ENCODE measurements at regions not wholly inside any gene's neighbourhood (a gene's known extent, or its start where the extent isn't known, plus 50 kb on each side); places are given as distances from the start of the nearest gene placed in this dataset.

DNA sequence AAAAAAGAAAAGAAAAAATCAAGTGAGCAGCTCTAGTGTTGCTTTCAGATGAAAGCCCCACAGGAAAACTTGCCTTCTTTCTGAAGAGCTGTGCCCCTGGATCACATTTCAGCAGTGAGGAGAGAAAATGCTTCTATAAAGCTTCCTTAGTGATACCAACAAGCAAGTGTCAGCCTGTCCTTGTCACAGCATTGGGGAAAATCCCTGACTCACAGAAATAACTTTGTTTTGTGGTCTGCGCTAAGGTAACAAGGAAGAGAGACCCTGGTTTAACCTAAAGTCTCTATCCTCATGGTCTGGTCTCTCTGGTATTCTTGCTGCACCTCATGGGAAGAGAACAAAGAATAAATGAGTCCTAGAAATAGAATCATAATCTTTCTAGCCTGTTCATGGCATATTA, 885.2 kb upstream of the SORCS1 start:
- Histone ChIP-seq H3K9me3 (ENCODE audit: low read length) (no peaks in the 10 kb centered on the region), H3K36me3 (ENCODE audit: insufficient read depth, low read length) (no peaks in the 10 kb centered on the region), H3K9me2 (ENCODE audit: low read depth, low read length) (no peaks in the 10 kb centered on the region), H4K20me1 (ENCODE audit: insufficient read depth, low read length) (no peaks in the 10 kb centered on the region), H3K4me2 (ENCODE audit: low read length) (no peak overlapping the region), H3K79me2 (ENCODE audit: insufficient read depth, low read length) (no peaks in the 10 kb centered on the region), H3K9ac (ENCODE audit: low read length) (no peak overlapping the region), H3K27ac (ENCODE audit: low read depth, low read length, poor library complexity, severe bottlenecking) (no peak overlapping the region), H2AFZ (ENCODE audit: low read length) (no peak overlapping the region), H3K4me1 (ENCODE audit: insufficient read depth, low read length, severe bottlenecking) (no peaks in the 10 kb centered on the region), H3K27me3 (ENCODE audit: insufficient read depth, low read length) (no peaks in the 10 kb centered on the region), H3K4me3 (ENCODE audit: low read depth, low read length, poor library complexity, severe bottlenecking) (no peak overlapping the region), H3F3A (ENCODE audit: insufficient read depth, low read length) (no peaks in the 10 kb centered on the region)
- TF ChIP-seq CTCF (IDR thresholded peaks at IDR 0.05; ENCODE audit: low read length) (no peak), EZH2 (IDR thresholded peaks at IDR 0.05; ENCODE audit: borderline replicate concordance, low read length) (no peak)

GRCh38 chr10:108048898-108049297, 884.4 kb upstream of the SORCS1 start:
- Histone ChIP-seq H2AFZ (ENCODE audit: low read length) (no peak overlapping the region), H3K9me3 (ENCODE audit: low read length) (no peaks in the 10 kb centered on the region), H3K27me3 (ENCODE audit: insufficient read depth, low read length) (no peaks in the 10 kb centered on the region), H3K9me2 (ENCODE audit: low read depth, low read length) (no peaks in the 10 kb centered on the region), H3K9ac (ENCODE audit: low read length) (no peak overlapping the region), H3K4me2 (ENCODE audit: low read length) (no peak overlapping the region), H3F3A (ENCODE audit: insufficient read depth, low read length) (no peaks in the 10 kb centered on the region), H3K4me3 (ENCODE audit: low read depth, low read length, poor library complexity, severe bottlenecking) (no peak overlapping the region), H4K20me1 (ENCODE audit: insufficient read depth, low read length) (no peaks in the 10 kb centered on the region), H3K27ac (ENCODE audit: low read depth, low read length, poor library complexity, severe bottlenecking) (no peak overlapping the region), H3K79me2 (ENCODE audit: insufficient read depth, low read length) (no peaks in the 10 kb centered on the region), H3K36me3 (ENCODE audit: insufficient read depth, low read length) (no peaks in the 10 kb centered on the region), H3K4me1 (ENCODE audit: insufficient read depth, low read length, severe bottlenecking) (no peaks in the 10 kb centered on the region)
- TF ChIP-seq EZH2 (IDR thresholded peaks at IDR 0.05; ENCODE audit: borderline replicate concordance, low read length) (no peak), CTCF (IDR thresholded peaks at IDR 0.05; ENCODE audit: low read length) (no peak)

DNA sequence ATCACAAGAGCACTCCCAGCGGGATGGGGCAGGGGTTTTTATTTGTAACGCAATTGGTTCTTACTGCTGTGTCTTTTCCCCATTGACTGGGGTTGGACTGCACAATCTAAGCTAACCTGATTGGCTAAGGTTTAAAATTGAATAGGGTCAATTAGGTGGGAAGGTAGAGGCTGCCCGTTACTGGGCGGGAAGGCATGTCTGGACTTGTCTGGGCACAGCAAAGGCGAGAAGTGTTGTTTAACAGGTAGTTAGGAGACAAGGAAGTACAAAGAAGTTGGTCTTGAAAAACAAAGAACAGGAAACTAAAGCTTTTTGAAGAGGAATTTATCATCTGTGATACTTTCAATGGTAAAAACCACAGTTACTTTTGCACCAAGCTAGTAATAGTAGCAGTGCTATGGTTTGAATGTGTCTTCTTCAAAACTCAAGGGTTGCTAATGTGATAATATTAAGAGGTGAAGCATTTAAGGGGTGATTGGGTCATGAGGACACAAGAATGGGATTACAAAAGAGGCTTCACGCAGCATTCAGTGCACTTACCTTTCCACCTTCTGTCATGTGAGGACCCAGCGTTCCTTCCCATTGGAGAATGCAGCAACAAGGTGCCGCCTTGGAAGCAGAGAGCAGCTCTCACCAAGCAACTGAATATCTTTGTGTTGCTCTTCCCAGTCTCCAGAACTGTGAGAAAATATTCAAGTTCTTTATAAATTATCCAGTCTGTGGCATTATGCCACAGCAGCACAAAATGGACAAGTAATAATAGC, 875.5 kb upstream of the SORCS1 start:
- Histone ChIP-seq H3K4me2 (ENCODE audit: low read length) (no peak overlapping the region), H3K27me3 (ENCODE audit: insufficient read depth, low read length) (no peaks in the 10 kb centered on the region), H3K36me3 (ENCODE audit: insufficient read depth, low read length) (no peaks in the 10 kb centered on the region), H3K4me3 (ENCODE audit: low read depth, low read length, poor library complexity, severe bottlenecking) (no peak overlapping the region), H2AFZ (ENCODE audit: low read length) (no peak overlapping the region), H3K9me2 (ENCODE audit: low read depth, low read length) (no peaks in the 10 kb centered on the region), H3K9ac (ENCODE audit: low read length) (no peak overlapping the region), H3K4me1 (ENCODE audit: insufficient read depth, low read length, severe bottlenecking) (no peaks in the 10 kb centered on the region), H3K9me3 (ENCODE audit: low read length) (no peaks in the 10 kb centered on the region), H4K20me1 (ENCODE audit: insufficient read depth, low read length) (no peaks in the 10 kb centered on the region), H3K27ac (ENCODE audit: low read depth, low read length, poor library complexity, severe bottlenecking) (no peak overlapping the region), H3F3A (ENCODE audit: insufficient read depth, low read length) (no peaks in the 10 kb centered on the region), H3K79me2 (ENCODE audit: insufficient read depth, low read length) (no peaks in the 10 kb centered on the region)
- TF ChIP-seq EZH2 (IDR thresholded peaks at IDR 0.05; ENCODE audit: borderline replicate concordance, low read length) = no peak

GRCh38 chr10:108037061-108037460, 872.6 kb upstream of the SORCS1 start:
- no peak overlapping the region for H3K27ac ChIP-seq (ENCODE audit: low read depth, low read length, poor library complexity, severe bottlenecking)
- no peaks in the 10 kb centered on the region for H3K36me3 ChIP-seq (ENCODE audit: insufficient read depth, low read length)
- no peaks in the 10 kb centered on the region for H3K79me2 ChIP-seq (ENCODE audit: insufficient read depth, low read length)
- no peak overlapping the region for H2AFZ ChIP-seq (ENCODE audit: low read length)
- no peaks in the 10 kb centered on the region for H4K20me1 ChIP-seq (ENCODE audit: insufficient read depth, low read length)
- no peaks in the 10 kb centered on the region for H3K9me3 ChIP-seq (ENCODE audit: low read length)
- H3K4me2 ChIP-seq (ENCODE audit: low read length) = no peak overlapping the region
- TF ChIP-seq EZH2 (IDR thresholded peaks at IDR 0.05; ENCODE audit: borderline replicate concordance, low read length) = no peak
- TF ChIP-seq CTCF (IDR thresholded peaks at IDR 0.05; ENCODE audit: low read length) = no peak
- H3K9me2 ChIP-seq (ENCODE audit: low read depth, low read length) = no peaks in the 10 kb centered on the region
- H3K27me3 ChIP-seq (ENCODE audit: insufficient read depth, low read length) = no peaks in the 10 kb centered on the region
- no peaks in the 10 kb centered on the region for H3K4me1 ChIP-seq (ENCODE audit: insufficient read depth, low read length, severe bottlenecking)
- H3F3A ChIP-seq (ENCODE audit: insufficient read depth, low read length) = no peaks in the 10 kb centered on the region
- H3K9ac ChIP-seq (ENCODE audit: low read length) = no peak overlapping the region
- H3K4me3 ChIP-seq (ENCODE audit: low read depth, low read length, poor library complexity, severe bottlenecking) = no peak overlapping the region

Data from OCI-LY1 (cell line).